ENCODE measurements at regions not wholly inside any gene's neighbourhood (a gene's known extent, or its start where the extent isn't known, plus 50 kb on each side); places are given as distances from the start of the nearest gene placed in this dataset.

- TF ChIP-seq, protein P1, sequence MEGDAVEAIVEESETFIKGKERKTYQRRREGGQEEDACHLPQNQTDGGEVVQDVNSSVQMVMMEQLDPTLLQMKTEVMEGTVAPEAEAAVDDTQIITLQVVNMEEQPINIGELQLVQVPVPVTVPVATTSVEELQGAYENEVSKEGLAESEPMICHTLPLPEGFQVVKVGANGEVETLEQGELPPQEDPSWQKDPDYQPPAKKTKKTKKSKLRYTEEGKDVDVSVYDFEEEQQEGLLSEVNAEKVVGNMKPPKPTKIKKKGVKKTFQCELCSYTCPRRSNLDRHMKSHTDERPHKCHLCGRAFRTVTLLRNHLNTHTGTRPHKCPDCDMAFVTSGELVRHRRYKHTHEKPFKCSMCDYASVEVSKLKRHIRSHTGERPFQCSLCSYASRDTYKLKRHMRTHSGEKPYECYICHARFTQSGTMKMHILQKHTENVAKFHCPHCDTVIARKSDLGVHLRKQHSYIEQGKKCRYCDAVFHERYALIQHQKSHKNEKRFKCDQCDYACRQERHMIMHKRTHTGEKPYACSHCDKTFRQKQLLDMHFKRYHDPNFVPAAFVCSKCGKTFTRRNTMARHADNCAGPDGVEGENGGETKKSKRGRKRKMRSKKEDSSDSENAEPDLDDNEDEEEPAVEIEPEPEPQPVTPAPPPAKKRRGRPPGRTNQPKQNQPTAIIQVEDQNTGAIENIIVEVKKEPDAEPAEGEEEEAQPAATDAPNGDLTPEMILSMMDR (IDR thresholded peaks at IDR 0.05; ENCODE audit: insufficient read depth, low read length, poor library complexity, severe bottlenecking), result no peak
- no peak for TF ChIP-seq EZH2phosphoT487 (conservative IDR thresholded peaks at IDR 0.05; ENCODE audit: low read length)
These were observed 713.2 kb downstream of the KCNJ2 start for GRCh38 chr17:70882504-70882903.
